Caco-2 (cell line): ENCODE measurements at regions not wholly inside any gene's neighbourhood (a gene's known extent, or its start where the extent isn't known, plus 50 kb on each side); places are given as distances from the start of the nearest gene placed in this dataset.

Source experiments
- BruUV-seq: library from RNA; stranded (reverse); fragments of 400-500 nt; replicated peaks from 2 replicates; lab custom pipeline; 2021; lab: Mats Ljungman, UMichigan
- CTCF ChIA-PET: fragments of 300-600 bp; sonication (Branson Sonifier 250); formaldehyde crosslinking; loops from one replicate; lab custom pipeline; 2022; ENCODE audit warnings: antibody characterized with exemption; lab: Charles Lee
- POLR2A ChIA-PET: fragments of 300-600 bp; sonication (Branson Sonifier 250); formaldehyde crosslinking; loops from one replicate; lab custom pipeline; 2022; ENCODE audit warnings: antibody characterized with exemption; lab: Charles Lee
- DNase-seq, 2 experiments: peaks; one replicate each; pipeline versions ENCODE4 v3.0.0 to v3.0.0-alpha.2; 2020 to 2022
- H3K27me3 ChIP-seq: replicated peaks from 2 replicates; pipeline ENCODE4 v1.6.0; 2011; ENCODE audit warnings: low read length; ENCODE audit not compliant: control insufficient read depth, insufficient read depth
- H3K36me3 ChIP-seq: 2 replicates; pipeline ENCODE4 v1.5.1; 2011; ENCODE audit warnings: low read length; ENCODE audit not compliant: control insufficient read depth, insufficient read depth
- H3K4me1 ChIP-seq: fragments of 250-450 bp; sonication (Bioruptor Pico); 2 replicates; pipeline ENCODE4 v1.5.1; 2020; ENCODE audit warnings: mild to moderate bottlenecking
- H3K4me3 ChIP-seq: 2 replicates; pipeline ENCODE4 v1.5.1; 2011; ENCODE audit warnings: low read depth, mild to moderate bottlenecking, control low read depth, low read length
- H3K9me3 ChIP-seq: fragments of 250-450 bp; sonication (Bioruptor Pico); 2 replicates; pipeline ENCODE4 v1.5.1; 2020; ENCODE audit warnings: mild to moderate bottlenecking, moderate library complexity
- H3K27ac Mint-ChIP-seq: one replicate; pipeline ENCODE4 v1.8.0; 2022; ENCODE audit warnings: mixed read lengths; ENCODE audit not compliant: unreplicated experiment
- H3K27me3 Mint-ChIP-seq: one replicate; pipeline ENCODE4 v1.8.0; 2022; ENCODE audit warnings: mixed read lengths; ENCODE audit not compliant: insufficient read depth, unreplicated experiment
- H3K36me3 Mint-ChIP-seq: one replicate; pipeline ENCODE4 v1.8.0; 2022; ENCODE audit warnings: mild to moderate bottlenecking, mixed read lengths; ENCODE audit not compliant: insufficient read depth, unreplicated experiment
- H3K4me1 Mint-ChIP-seq: one replicate; pipeline ENCODE4 v1.8.0; 2022; ENCODE audit warnings: low read depth, mixed read lengths; ENCODE audit not compliant: unreplicated experiment
- H3K4me3 Mint-ChIP-seq: one replicate; pipeline ENCODE4 v1.8.0; 2022; ENCODE audit warnings: mild to moderate bottlenecking, moderate library complexity, mixed read lengths; ENCODE audit not compliant: unreplicated experiment
- H3K9me3 Mint-ChIP-seq: one replicate; pipeline ENCODE4 v1.8.0; 2022; ENCODE audit warnings: mixed read lengths; ENCODE audit not compliant: unreplicated experiment
- CTCF ChIP-seq, 2 experiments: fragments of 200-600 bp in 1 of 2; IDR thresholded peaks; 1 replicate in 1 of 2; 2 replicates in 1 of 2; pipeline versions ENCODE4 v1.5.1 to v1.8.0; 2011 to 2022; ENCODE audit warnings: antibody characterized with exemption in 1 of 2, control low read depth in 1 of 2, inconsistent platforms in 1 of 2, low read depth in 1 of 2, low read length in 1 of 2, mild to moderate bottlenecking in 1 of 2, moderate library complexity in 1 of 2; ENCODE audit not compliant: insufficient read depth in 1 of 2, severe bottlenecking in 1 of 2, unreplicated experiment in 1 of 2
- intact Hi-C: fragments of 100-400 bp; cut with micrococcal nuclease; formaldehyde crosslinking; loops from one replicate; pipeline ENCODE4 v1.10.0; 2022; ENCODE audit not compliant: unreplicated experiment

DNA sequence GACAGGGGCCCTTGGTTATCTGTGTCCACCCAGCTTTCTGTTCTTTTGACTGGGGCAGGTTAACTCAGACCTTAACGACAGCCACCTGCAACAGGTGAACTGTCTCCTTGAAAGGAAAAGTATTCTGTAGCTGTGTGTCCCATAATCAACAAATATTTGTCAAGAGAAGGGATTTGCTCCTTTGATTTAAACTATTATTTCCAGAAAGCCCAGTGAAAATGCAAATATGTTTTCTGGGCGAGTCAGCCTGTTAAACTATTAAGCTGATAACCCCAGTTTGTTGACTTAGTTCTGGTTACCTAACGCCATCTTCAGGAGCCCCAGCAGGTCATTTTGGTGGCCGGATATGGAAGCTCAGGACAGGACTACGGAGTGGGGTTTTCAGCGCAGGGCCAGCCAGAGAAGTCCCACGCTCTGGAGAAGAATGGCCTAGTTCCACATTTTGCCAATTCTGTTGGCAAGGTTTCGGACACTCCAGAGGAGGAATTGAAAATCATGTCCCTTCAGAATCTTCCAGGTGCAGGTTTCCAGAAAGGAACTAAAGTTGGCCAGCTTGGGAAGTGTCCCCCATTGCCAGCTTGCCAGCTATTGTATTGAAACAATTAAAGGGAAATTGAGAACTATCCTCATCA, 54.5 kb downstream of the ADRA2A start:
- Histone ChIP-seq H3K27me3 (no peaks in the 10 kb centered on the region; the same call in 1 of the 2 replicates), H3K4me3 (no peak overlapping the region), H3K4me1 (no peaks in the 10 kb centered on the region), H3K36me3 (no peaks in the 10 kb centered on the region), H3K9me3 (peaks cover 5% of the 10 kb centered on the region; the same call in 1 of the 2 replicates)
- intact Hi-C loops, result loop anchor here (1.0 kb wide), 1 partner anchor 70 kb away; no protein-coding TSS in a partner anchor
- ChIA-PET POLR2A (interaction anchor here (0.9 kb wide), 1 partner anchor 213 kb away, joined by 7 read pairs; no protein-coding TSS in a partner anchor), CTCF (interaction anchor here (1.1 kb wide), 1 partner anchor 55 kb away, joined by 3 read pairs; the partner anchor contains the start of gene ADRA2A)
- H3K27ac Mint-ChIP-seq, result no peak overlapping the region
- TF ChIP-seq CTCF (IDR thresholded peaks at IDR 0.05; ENCODE audit: insufficient read depth in 1 of 2, low read depth in 1 of 2, low read length in 1 of 2, severe bottlenecking in 1 of 2, unreplicated experiment in 1 of 2), result no peak
- H3K4me1 Mint-ChIP-seq, result peaks cover 12% of the 10 kb centered on the region
- peak in 1 of 2 experiments; percentile 37 for DNase-seq
- H3K4me3 Mint-ChIP-seq, result no peak overlapping the region
- no TSS peak for BruUV-seq
- H3K9me3 Mint-ChIP-seq, result no peaks in the 10 kb centered on the region
- peaks cover 20% of the 10 kb centered on the region for H3K27me3 Mint-ChIP-seq
- no peaks in the 10 kb centered on the region for H3K36me3 Mint-ChIP-seq

DNA sequence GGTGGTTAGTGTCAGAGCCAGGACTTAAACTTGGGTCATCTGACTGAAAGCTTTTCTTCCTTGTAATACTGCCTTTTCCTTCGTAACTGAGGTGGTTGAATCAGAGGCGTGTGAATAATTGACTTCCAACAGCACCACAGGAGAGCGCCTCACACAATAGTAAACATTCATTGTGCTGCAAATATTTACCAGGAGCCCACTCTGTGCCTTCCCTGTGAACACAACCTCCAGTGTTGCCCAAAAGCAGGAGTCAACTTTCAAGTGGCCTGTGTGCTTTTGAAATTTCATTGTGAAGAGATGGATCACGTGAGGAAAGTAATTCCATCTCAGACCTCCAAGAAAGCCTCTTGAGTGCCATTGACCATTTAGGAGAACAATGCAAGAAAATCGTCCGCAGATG, 60.2 kb downstream of the ADRA2A start:
- no peaks in the 10 kb centered on the region for H3K36me3 Mint-ChIP-seq
- peaks cover 6% of the 10 kb centered on the region for H3K4me1 Mint-ChIP-seq
- Histone ChIP-seq H3K36me3 (no peaks in the 10 kb centered on the region), H3K4me3 (no peak overlapping the region), H3K4me1 (no peaks in the 10 kb centered on the region), H3K9me3 (peaks cover 5% of the 10 kb centered on the region; the same call in 1 of the 2 replicates), H3K27me3 (no peaks in the 10 kb centered on the region)
- no peak for TF ChIP-seq CTCF (IDR thresholded peaks at IDR 0.05; ENCODE audit: insufficient read depth in 1 of 2, low read depth in 1 of 2, low read length in 1 of 2, severe bottlenecking in 1 of 2, unreplicated experiment in 1 of 2)
- ChIA-PET CTCF (interaction anchor here (0.7 kb wide), 1 partner anchor 450 kb away, joined by 3 read pairs; no protein-coding TSS in a partner anchor), POLR2A (no interaction called here)
- peaks cover 23% of the 10 kb centered on the region for H3K27me3 Mint-ChIP-seq
- DNase-seq, result no peak
- no peak overlapping the region for H3K27ac Mint-ChIP-seq
- H3K9me3 Mint-ChIP-seq, result no peaks in the 10 kb centered on the region
- BruUV-seq, result no TSS peak
- H3K4me3 Mint-ChIP-seq, result no peak overlapping the region
- intact Hi-C loops, result no loop called here

- H3K4me1 ChIP-seq, result no peaks in the 10 kb centered on the region
- H3K27me3 ChIP-seq, result no peaks in the 10 kb centered on the region
- Mint-ChIP-seq H3K27me3 (peaks cover 25% of the 10 kb centered on the region), H3K4me1 (peaks cover 6% of the 10 kb centered on the region), H3K9me3 (no peaks in the 10 kb centered on the region), H3K36me3 (no peaks in the 10 kb centered on the region), H3K4me3 (no peak overlapping the region), H3K27ac (no peak overlapping the region)
- DNase-seq, result no peak
- TF ChIP-seq CTCF (IDR thresholded peaks at IDR 0.05; ENCODE audit: insufficient read depth in 1 of 2, low read depth in 1 of 2, low read length in 1 of 2, severe bottlenecking in 1 of 2, unreplicated experiment in 1 of 2), result no peak
- no peak overlapping the region for H3K4me3 ChIP-seq
- no peaks in the 10 kb centered on the region for H3K36me3 ChIP-seq
- intact Hi-C loops, result no loop called here
- peaks cover 1% of the 10 kb centered on the region; the same call in 1 of the 2 replicates for H3K9me3 ChIP-seq
- BruUV-seq, result no TSS peak
- CTCF ChIA-PET, result interaction anchor here (0.7 kb wide), 1 partner anchor 451 kb away, joined by 3 read pairs; no protein-coding TSS in a partner anchor
- POLR2A ChIA-PET, result no interaction called here
These were observed 60.8 kb downstream of the ADRA2A start for GRCh38 chr10:111137587-111137986.
